Esophagus squamous epithelium (tissue), 5 donors: ENCODE measurements at regions not wholly inside any gene's neighbourhood (a gene's known extent, or its start where the extent isn't known, plus 50 kb on each side); places are given as distances from the start of the nearest gene placed in this dataset.
"Not testable (repeated sequence)": the region's sequence is repeated elsewhere in the genome, so short reads cannot be mapped to it uniquely, and the experiment has no call there.

Experiments
- DNase-seq: peaks from one replicate; lab custom pipeline; 2025; lab: John Stamatoyannopoulos, UW
- H3K27ac ChIP-seq, 4 donors: fragments of 200-600 bp; sonication (generic); one replicate each; pipeline ENCODE4 v1.5.1; 2016 to 2019; ENCODE audit warnings: mild to moderate bottlenecking in 1 of 4
- H3K27me3 ChIP-seq, 4 donors: fragments of 200-600 bp; sonication (generic); 1 replicate in 3 of 4; 2 replicates in 1 of 4; pipeline versions ENCODE4 v1.5.1 to v1.6.0; 2017 to 2021; ENCODE audit warnings: antibody characterized with exemption in 1 of 4
- H3K36me3 ChIP-seq, 3 donors: fragments of 200-600 bp; sonication (generic); one replicate each; pipeline ENCODE4 v1.5.1; 2016 to 2019
- H3K4me1 ChIP-seq, 3 donors: fragments of 200-600 bp; sonication (generic); one replicate each; pipeline ENCODE4 v1.5.1; 2017 to 2019
- H3K4me3 ChIP-seq, 4 donors: fragments of 200-600 bp; sonication (generic); 1 replicate in 3 of 4; 2 replicates in 1 of 4; pipeline ENCODE4 v1.5.1; 2016 to 2019; ENCODE audit warnings: mild to moderate bottlenecking in 2 of 4, moderate library complexity in 1 of 4
- H3K9me3 ChIP-seq, 3 donors: fragments of 200-600 bp; sonication (generic); one replicate each; pipeline ENCODE4 v1.5.1; 2016 to 2019
- CTCF ChIP-seq, 6 experiments: fragments of 450-650 bp in 4 of 6; fragments of 200-600 bp in 2 of 6; sonication (generic) in 2 of 6; IDR thresholded peaks; one replicate each; pipeline ENCODE4 v1.5.1; 2016 to 2019; ENCODE audit warnings: antibody characterized with exemption in 6 of 6, mild to moderate bottlenecking in 4 of 6, moderate library complexity in 4 of 6
- POLR2A ChIP-seq, 4 donors: fragments of 450-650 bp; IDR thresholded peaks; one replicate each; pipeline ENCODE4 v1.6.1; 2017; ENCODE audit warnings: antibody characterized with exemption in 4 of 4, mild to moderate bottlenecking in 4 of 4, moderate library complexity in 3 of 4
- WGBS, 2 donors: methylation state at CpG; one replicate each; pipeline ENCODE4 v1.1.5; 2018; 5-methylcytosine and 5-hydroxymethylcytosine counted together
- intact Hi-C: fragments of 100-400 bp; cut with DNase I; formaldehyde crosslinking; loops from one replicate; pipeline ENCODE4 v1.15.0; 2022
- donor health status: DM: yes; HTN: yes; CAD: no.

DNA sequence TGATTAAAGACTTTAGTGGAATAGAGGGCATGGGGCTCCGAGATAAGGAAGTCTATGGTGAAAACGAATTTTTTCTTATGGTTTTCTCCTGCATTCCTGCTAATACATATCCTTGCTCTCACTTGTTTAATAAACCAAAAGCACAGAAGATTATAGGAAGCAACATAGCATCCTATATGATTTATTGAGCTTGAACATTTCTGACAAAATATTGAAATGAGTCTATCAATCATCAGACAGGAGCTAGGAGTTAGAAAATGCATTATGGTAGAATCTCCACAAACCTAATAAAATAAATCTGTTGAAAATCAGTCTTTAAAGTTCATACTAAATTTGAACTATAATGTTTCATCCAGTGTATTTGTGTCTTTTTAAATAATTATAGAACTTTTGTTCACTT, 554.6 kb upstream of the RGMB start:
- Histone ChIP-seq H3K4me1 (no peaks in the 10 kb centered on the region), H3K27ac (no peak overlapping the region), H3K36me3 (no peaks in the 10 kb centered on the region), H3K4me3 (no peak overlapping the region), H3K27me3 (no peaks in the 10 kb centered on the region), H3K9me3 (no peaks in the 10 kb centered on the region)
- intact Hi-C loops, result no loop called here
- no peak for TF ChIP-seq CTCF (IDR thresholded peaks at IDR 0.05)
- no peak for TF ChIP-seq POLR2A (IDR thresholded peaks at IDR 0.05)
- 69 to 85% methylated on average over 2 of the region's 2 CpGs for WGBS, 2 donors
- DNase-seq, result no peak

GRCh38 chr5:98227489-98227888, 546.0 kb upstream of the RGMB start:
- intact Hi-C loops, result no loop called here
- H3K27ac ChIP-seq, result no peak overlapping the region
- H3K4me3 ChIP-seq, result no peak overlapping the region
- no peaks in the 10 kb centered on the region for H3K36me3 ChIP-seq
- no peak for TF ChIP-seq POLR2A (IDR thresholded peaks at IDR 0.05)
- TF ChIP-seq CTCF (IDR thresholded peaks at IDR 0.05), result no peak
- no peaks in the 10 kb centered on the region for H3K4me1 ChIP-seq
- H3K9me3 ChIP-seq, result peaks cover 0 to 13% (median 0%) of the 10 kb centered on the region in 3 donors
- DNase-seq, result no peak
- H3K27me3 ChIP-seq, result no peaks in the 10 kb centered on the region

GRCh38 chr5:98231089-98231488, 542.4 kb upstream of the RGMB start:
- H3K27me3 ChIP-seq, result no peaks in the 10 kb centered on the region
- intact Hi-C loops, result no loop called here
- H3K4me1 ChIP-seq, result no peaks in the 10 kb centered on the region
- no peak overlapping the region for H3K4me3 ChIP-seq
- no peaks in the 10 kb centered on the region for H3K36me3 ChIP-seq
- TF ChIP-seq CTCF (IDR thresholded peaks at IDR 0.05) (no peak), POLR2A (IDR thresholded peaks at IDR 0.05) (no peak)
- WGBS, 2 donors, result 70% methylated on average over 4 of the region's 4 CpGs
- peaks cover 0 to 16% (median 0%) of the 10 kb centered on the region in 3 donors for H3K9me3 ChIP-seq
- DNase-seq, result no peak
- no peak overlapping the region for H3K27ac ChIP-seq

DNA sequence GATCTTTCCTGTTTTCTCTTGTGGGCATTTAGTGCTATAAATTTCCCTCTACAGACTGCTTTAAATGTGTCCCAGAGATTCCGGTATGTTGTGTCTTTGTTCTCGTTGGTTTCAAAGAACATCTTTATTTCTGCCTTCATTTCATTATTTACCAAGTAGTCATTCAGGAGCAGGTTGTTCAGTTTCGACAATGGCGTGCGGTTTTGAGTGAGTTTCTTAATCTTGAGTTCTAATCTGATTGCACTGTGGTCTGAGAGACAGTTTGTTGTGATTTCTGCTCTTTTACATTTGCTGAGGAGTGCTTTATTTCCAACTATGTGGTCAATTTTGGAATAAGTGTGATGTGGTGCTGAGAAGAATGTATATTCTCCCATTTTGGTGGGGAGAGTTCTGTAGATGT, 535.7 kb upstream of the RGMB start:
- H3K4me3 ChIP-seq, H3K27me3 ChIP-seq, H3K9me3 ChIP-seq, intact Hi-C loops, H3K36me3 ChIP-seq, H3K4me1 ChIP-seq, DNase-seq, H3K27ac ChIP-seq: not testable (repeated sequence)
- 92% methylated on average over 5 of the region's 5 CpGs for WGBS, 2 donors

GRCh38 chr5:98243972-98244371, 529.5 kb upstream of the RGMB start:
- Histone ChIP-seq H3K27ac (no peak overlapping the region), H3K9me3 (no peaks in the 10 kb centered on the region), H3K4me3 (no peak overlapping the region), H3K27me3 (no peaks in the 10 kb centered on the region), H3K36me3 (no peaks in the 10 kb centered on the region), H3K4me1 (no peaks in the 10 kb centered on the region)
- intact Hi-C loops, result no loop called here
- no peak for DNase-seq
- TF ChIP-seq CTCF (IDR thresholded peaks at IDR 0.05), result no peak
- 63 to 67% methylated on average over 1 of the region's 1 CpG for WGBS, 2 donors

DNA sequence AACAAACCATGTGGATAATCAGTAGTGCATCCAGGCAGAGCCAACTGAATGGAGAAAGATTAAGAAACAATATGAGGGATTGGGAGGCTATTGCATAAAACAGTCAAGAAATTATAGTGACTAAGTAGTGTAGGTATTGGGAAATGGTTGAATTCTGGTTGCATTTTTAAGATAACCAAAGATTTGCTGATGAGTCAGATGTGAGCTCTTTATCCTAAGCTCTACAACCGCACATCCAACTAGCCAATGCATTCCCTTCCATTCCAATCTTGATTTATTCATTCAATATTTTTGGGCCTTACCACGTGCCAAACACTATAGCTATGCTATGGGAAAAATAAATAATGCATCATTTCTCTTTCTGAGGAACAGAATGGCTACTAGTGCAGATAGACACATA, 524.5 kb upstream of the RGMB start:
- 32 to 51% methylated on average over 2 of the region's 2 CpGs for WGBS, 2 donors
- Histone ChIP-seq H3K27ac (no peak overlapping the region), H3K27me3 (no peaks in the 10 kb centered on the region), H3K4me3 (no peak overlapping the region), H3K4me1 (no peaks in the 10 kb centered on the region), H3K36me3 (no peaks in the 10 kb centered on the region), H3K9me3 (no peaks in the 10 kb centered on the region)
- TF ChIP-seq CTCF (IDR thresholded peaks at IDR 0.05) (no peak), POLR2A (IDR thresholded peaks at IDR 0.05) (no peak)
- intact Hi-C loops, result no loop called here
- no peak for DNase-seq
